ENCODE measurements at regions not wholly inside any gene's neighbourhood (a gene's known extent, or its start where the extent isn't known, plus 50 kb on each side); places are given as distances from the start of the nearest gene placed in this dataset.

GRCh38 chr3:75978686-75979085 lies 193.3 kb upstream of the ZNF717 start:
- Histone ChIP-seq H2AFZ (ENCODE audit: low read length) (no peak overlapping the region), H4K20me1 (ENCODE audit: insufficient read depth, low read depth, low read length) (no peaks in the 10 kb centered on the region), H3K9me3 (ENCODE audit: low read length) (peaks cover 8% of the 10 kb centered on the region), H3K79me2 (ENCODE audit: low read length) (no peaks in the 10 kb centered on the region), H3K9ac (ENCODE audit: low read length) (no peak overlapping the region), H3K9me2 (replicated peaks; ENCODE audit: insufficient read depth, low read length) (no peaks in the 10 kb centered on the region), H3K4me3 (ENCODE audit: low read length) (no peak overlapping the region), H3K27ac (ENCODE audit: low read length) (no peak overlapping the region), H3K4me2 (ENCODE audit: low read depth, low read length, poor library complexity, severe bottlenecking) (no peak overlapping the region), H3K36me3 (ENCODE audit: insufficient read depth, low read length) (no peaks in the 10 kb centered on the region), H3K27me3 (ENCODE audit: low read length) (no peaks in the 10 kb centered on the region), H3K4me1 (ENCODE audit: low read length) (no peaks in the 10 kb centered on the region)
- DNase-seq: no peak

- DNase-seq: no peak
- H3K4me1 ChIP-seq (ENCODE audit: low read length): no peaks in the 10 kb centered on the region
- H2AFZ ChIP-seq (ENCODE audit: low read length): no peak overlapping the region
- no peak overlapping the region for H3K27ac ChIP-seq (ENCODE audit: low read length)
- no peaks in the 10 kb centered on the region for H3K79me2 ChIP-seq (ENCODE audit: low read length)
- H4K20me1 ChIP-seq (ENCODE audit: insufficient read depth, low read depth, low read length): no peaks in the 10 kb centered on the region
- H3K9me3 ChIP-seq (ENCODE audit: low read length): peaks cover 4% of the 10 kb centered on the region
- no peak overlapping the region for H3K4me2 ChIP-seq (ENCODE audit: low read depth, low read length, poor library complexity, severe bottlenecking)
- no peak overlapping the region for H3K4me3 ChIP-seq (ENCODE audit: low read length)
- no peak overlapping the region for H3K9ac ChIP-seq (ENCODE audit: low read length)
- no peaks in the 10 kb centered on the region for H3K9me2 ChIP-seq (replicated peaks; ENCODE audit: insufficient read depth, low read length)
- H3K27me3 ChIP-seq (ENCODE audit: low read length): no peaks in the 10 kb centered on the region
- no peaks in the 10 kb centered on the region for H3K36me3 ChIP-seq (ENCODE audit: insufficient read depth, low read length)
Measured at GRCh38 chr3:75981401-75981800, 196.1 kb upstream of the ZNF717 start.

GRCh38 chr3:75982151-75982550 lies 196.8 kb upstream of the ZNF717 start:
- no peaks in the 10 kb centered on the region for H4K20me1 ChIP-seq (ENCODE audit: insufficient read depth, low read depth, low read length)
- no peak overlapping the region for H2AFZ ChIP-seq (ENCODE audit: low read length)
- H3K27me3 ChIP-seq (ENCODE audit: low read length): no peaks in the 10 kb centered on the region
- no peaks in the 10 kb centered on the region for H3K4me1 ChIP-seq (ENCODE audit: low read length)
- H3K79me2 ChIP-seq (ENCODE audit: low read length): no peaks in the 10 kb centered on the region
- no peaks in the 10 kb centered on the region for H3K36me3 ChIP-seq (ENCODE audit: insufficient read depth, low read length)
- no peak overlapping the region for H3K27ac ChIP-seq (ENCODE audit: low read length)
- H3K9me2 ChIP-seq (replicated peaks; ENCODE audit: insufficient read depth, low read length): no peaks in the 10 kb centered on the region
- H3K9ac ChIP-seq (ENCODE audit: low read length): no peak overlapping the region
- peaks cover 4% of the 10 kb centered on the region for H3K9me3 ChIP-seq (ENCODE audit: low read length)
- no peak overlapping the region for H3K4me3 ChIP-seq (ENCODE audit: low read length)
- no peak overlapping the region for H3K4me2 ChIP-seq (ENCODE audit: low read depth, low read length, poor library complexity, severe bottlenecking)
- DNase-seq: no peak

- Histone ChIP-seq H3K4me1 (ENCODE audit: low read length) (no peaks in the 10 kb centered on the region), H3K4me2 (ENCODE audit: low read depth, low read length, poor library complexity, severe bottlenecking) (no peak overlapping the region), H3K9ac (ENCODE audit: low read length) (no peak overlapping the region), H3K36me3 (ENCODE audit: insufficient read depth, low read length) (no peaks in the 10 kb centered on the region), H3K27me3 (ENCODE audit: low read length) (no peaks in the 10 kb centered on the region), H3K4me3 (ENCODE audit: low read length) (no peak overlapping the region), H2AFZ (ENCODE audit: low read length) (no peak overlapping the region), H3K79me2 (ENCODE audit: low read length) (no peaks in the 10 kb centered on the region), H4K20me1 (ENCODE audit: insufficient read depth, low read depth, low read length) (no peaks in the 10 kb centered on the region), H3K9me3 (ENCODE audit: low read length) (peaks cover 4% of the 10 kb centered on the region), H3K9me2 (replicated peaks; ENCODE audit: insufficient read depth, low read length) (no peaks in the 10 kb centered on the region), H3K27ac (ENCODE audit: low read length) (no peak overlapping the region)
- DNase-seq: no peak
Measured at GRCh38 chr3:75983111-75983510, 197.8 kb upstream of the ZNF717 start.

- Histone ChIP-seq H3K4me3 (ENCODE audit: low read length) (no peak overlapping the region), H3K36me3 (ENCODE audit: insufficient read depth, low read length) (no peaks in the 10 kb centered on the region), H3K9me2 (replicated peaks; ENCODE audit: insufficient read depth, low read length) (no peaks in the 10 kb centered on the region), H3K9ac (ENCODE audit: low read length) (no peak overlapping the region), H3K79me2 (ENCODE audit: low read length) (no peaks in the 10 kb centered on the region), H3K4me1 (ENCODE audit: low read length) (no peaks in the 10 kb centered on the region), H3K27me3 (ENCODE audit: low read length) (no peaks in the 10 kb centered on the region), H3K9me3 (ENCODE audit: low read length) (peaks cover 4% of the 10 kb centered on the region), H3K4me2 (ENCODE audit: low read depth, low read length, poor library complexity, severe bottlenecking) (no peak overlapping the region), H2AFZ (ENCODE audit: low read length) (no peak overlapping the region), H4K20me1 (ENCODE audit: insufficient read depth, low read depth, low read length) (no peaks in the 10 kb centered on the region), H3K27ac (ENCODE audit: low read length) (no peak overlapping the region)
- DNase-seq: no peak
Measured at GRCh38 chr3:75983609-75984290, 198.4 kb upstream of the ZNF717 start.

GRCh38 chr3:75985432-75985831 lies 200.1 kb upstream of the ZNF717 start:
- Histone ChIP-seq H2AFZ (ENCODE audit: low read length) (no peak overlapping the region), H3K9ac (ENCODE audit: low read length) (no peak overlapping the region), H3K9me3 (ENCODE audit: low read length) (peaks cover 4% of the 10 kb centered on the region), H4K20me1 (ENCODE audit: insufficient read depth, low read depth, low read length) (no peaks in the 10 kb centered on the region), H3K79me2 (ENCODE audit: low read length) (no peaks in the 10 kb centered on the region), H3K27me3 (ENCODE audit: low read length) (no peaks in the 10 kb centered on the region), H3K27ac (ENCODE audit: low read length) (no peak overlapping the region), H3K4me2 (ENCODE audit: low read depth, low read length, poor library complexity, severe bottlenecking) (no peak overlapping the region), H3K4me1 (ENCODE audit: low read length) (no peaks in the 10 kb centered on the region), H3K4me3 (ENCODE audit: low read length) (no peak overlapping the region), H3K9me2 (replicated peaks; ENCODE audit: insufficient read depth, low read length) (no peaks in the 10 kb centered on the region), H3K36me3 (ENCODE audit: insufficient read depth, low read length) (no peaks in the 10 kb centered on the region)
- no peak for DNase-seq

- no peak overlapping the region for H3K4me2 ChIP-seq (ENCODE audit: low read depth, low read length, poor library complexity, severe bottlenecking)
- H3K4me1 ChIP-seq (ENCODE audit: low read length): no peaks in the 10 kb centered on the region
- no peaks in the 10 kb centered on the region for H3K9me3 ChIP-seq (ENCODE audit: low read length)
- H3K4me3 ChIP-seq (ENCODE audit: low read length): no peak overlapping the region
- H2AFZ ChIP-seq (ENCODE audit: low read length): no peak overlapping the region
- no peak for DNase-seq
- H3K27me3 ChIP-seq (ENCODE audit: low read length): no peaks in the 10 kb centered on the region
- H3K36me3 ChIP-seq (ENCODE audit: insufficient read depth, low read length): no peaks in the 10 kb centered on the region
- H3K9me2 ChIP-seq (replicated peaks; ENCODE audit: insufficient read depth, low read length): 0 out of 2 replicates have a peak, but pooled peaks cover 4% of the 10 kb centered on the region
- no peaks in the 10 kb centered on the region for H4K20me1 ChIP-seq (ENCODE audit: insufficient read depth, low read depth, low read length)
- H3K79me2 ChIP-seq (ENCODE audit: low read length): no peaks in the 10 kb centered on the region
- H3K9ac ChIP-seq (ENCODE audit: low read length): no peak overlapping the region
- H3K27ac ChIP-seq (ENCODE audit: low read length): no peak overlapping the region
Measured at GRCh38 chr3:76010252-76010651, 224.9 kb upstream of the ZNF717 start.

- H3K4me3 ChIP-seq (ENCODE audit: low read length): no peak overlapping the region
- no peak for DNase-seq
- no peak overlapping the region for H3K9ac ChIP-seq (ENCODE audit: low read length)
- no peak overlapping the region for H2AFZ ChIP-seq (ENCODE audit: low read length)
- H3K4me1 ChIP-seq (ENCODE audit: low read length): no peaks in the 10 kb centered on the region
- H4K20me1 ChIP-seq (ENCODE audit: insufficient read depth, low read depth, low read length): no peaks in the 10 kb centered on the region
- H3K27ac ChIP-seq (ENCODE audit: low read length): no peak overlapping the region
- no peaks in the 10 kb centered on the region for H3K9me3 ChIP-seq (ENCODE audit: low read length)
- no peaks in the 10 kb centered on the region for H3K27me3 ChIP-seq (ENCODE audit: low read length)
- H3K36me3 ChIP-seq (ENCODE audit: insufficient read depth, low read length): no peaks in the 10 kb centered on the region
- 0 out of 2 replicates have a peak, but pooled peaks cover 4% of the 10 kb centered on the region for H3K9me2 ChIP-seq (replicated peaks; ENCODE audit: insufficient read depth, low read length)
- no peak overlapping the region for H3K4me2 ChIP-seq (ENCODE audit: low read depth, low read length, poor library complexity, severe bottlenecking)
- no peaks in the 10 kb centered on the region for H3K79me2 ChIP-seq (ENCODE audit: low read length)
Measured at GRCh38 chr3:76011121-76011520, 225.8 kb upstream of the ZNF717 start.
